Brain microvascular endothelial cell (primary cell): ENCODE measurements at regions not wholly inside any gene's neighbourhood (a gene's known extent, or its start where the extent isn't known, plus 50 kb on each side); places are given as distances from the start of the nearest gene placed in this dataset.

ENCODE experiments used
- DNase-seq: peaks from one replicate; pipeline ENCODE4 v3.0.0-alpha.2; 2020
- H3K27ac ChIP-seq: fragments of 250-450 bp; sonication (Bioruptor Pico); 2 replicates; pipeline ENCODE4 v1.5.1; 2020; ENCODE audit warnings: mild to moderate bottlenecking, moderate library complexity
- H3K27me3 ChIP-seq: fragments of 250-450 bp; sonication (Bioruptor Pico); replicated peaks from 2 replicates; pipeline ENCODE4 v1.5.1; 2020; ENCODE audit warnings: mild to moderate bottlenecking
- H3K36me3 ChIP-seq: fragments of 250-450 bp; sonication (Bioruptor Pico); replicated peaks from 2 replicates; pipeline ENCODE4 v1.5.1; 2020; ENCODE audit warnings: mild to moderate bottlenecking
- H3K4me3 ChIP-seq: 2 replicates; pipeline ENCODE4 v1.5.1; 2011; ENCODE audit warnings: low read depth, mild to moderate bottlenecking, control low read depth, low read length, moderate library complexity
- in situ Hi-C: cut with HindIII; loops from 2 replicates; pipeline ENCODE4 v1.10.0; 2017; ENCODE audit warnings: low sequenced_read_pairs, low pct_ligation_motif_present
- TF ChIP-seq, protein P1 (sequence below): IDR thresholded peaks from 2 replicates; pipeline ENCODE4 v1.5.1; 2011; ENCODE audit warnings: low read depth, mild to moderate bottlenecking, moderate library complexity, low read length, control low read depth, inconsistent platforms; ENCODE audit errors: missing control alignments

DNA sequence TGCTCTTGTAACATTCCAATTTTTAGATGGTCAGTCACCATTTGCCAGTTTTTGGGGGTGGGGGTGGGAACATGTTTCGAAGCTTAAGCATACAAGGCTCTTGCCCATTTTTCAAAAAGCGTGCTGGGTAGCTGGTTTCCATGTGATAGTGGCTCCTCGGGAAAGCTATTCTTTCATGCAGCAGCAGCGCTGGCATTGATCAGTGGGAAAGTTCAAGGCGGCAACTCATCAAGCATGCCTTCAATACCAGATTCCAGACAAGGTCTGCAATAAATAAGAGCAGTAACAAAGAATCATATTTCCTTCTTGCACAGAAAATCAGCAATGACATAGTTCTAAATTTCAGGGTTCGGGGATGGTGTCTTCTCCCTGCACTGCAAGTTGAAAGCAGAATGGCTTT is 133.5 kb upstream of the ONECUT1 start:
- Histone ChIP-seq H3K27me3 (no peaks in the 10 kb centered on the region), H3K36me3 (no peaks in the 10 kb centered on the region), H3K27ac (no peak overlapping the region), H3K4me3 (no peak overlapping the region)
- in situ Hi-C loops, result no loop called here
- TF ChIP-seq, protein P1, sequence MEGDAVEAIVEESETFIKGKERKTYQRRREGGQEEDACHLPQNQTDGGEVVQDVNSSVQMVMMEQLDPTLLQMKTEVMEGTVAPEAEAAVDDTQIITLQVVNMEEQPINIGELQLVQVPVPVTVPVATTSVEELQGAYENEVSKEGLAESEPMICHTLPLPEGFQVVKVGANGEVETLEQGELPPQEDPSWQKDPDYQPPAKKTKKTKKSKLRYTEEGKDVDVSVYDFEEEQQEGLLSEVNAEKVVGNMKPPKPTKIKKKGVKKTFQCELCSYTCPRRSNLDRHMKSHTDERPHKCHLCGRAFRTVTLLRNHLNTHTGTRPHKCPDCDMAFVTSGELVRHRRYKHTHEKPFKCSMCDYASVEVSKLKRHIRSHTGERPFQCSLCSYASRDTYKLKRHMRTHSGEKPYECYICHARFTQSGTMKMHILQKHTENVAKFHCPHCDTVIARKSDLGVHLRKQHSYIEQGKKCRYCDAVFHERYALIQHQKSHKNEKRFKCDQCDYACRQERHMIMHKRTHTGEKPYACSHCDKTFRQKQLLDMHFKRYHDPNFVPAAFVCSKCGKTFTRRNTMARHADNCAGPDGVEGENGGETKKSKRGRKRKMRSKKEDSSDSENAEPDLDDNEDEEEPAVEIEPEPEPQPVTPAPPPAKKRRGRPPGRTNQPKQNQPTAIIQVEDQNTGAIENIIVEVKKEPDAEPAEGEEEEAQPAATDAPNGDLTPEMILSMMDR, result no peak
- no peak for DNase-seq

DNA sequence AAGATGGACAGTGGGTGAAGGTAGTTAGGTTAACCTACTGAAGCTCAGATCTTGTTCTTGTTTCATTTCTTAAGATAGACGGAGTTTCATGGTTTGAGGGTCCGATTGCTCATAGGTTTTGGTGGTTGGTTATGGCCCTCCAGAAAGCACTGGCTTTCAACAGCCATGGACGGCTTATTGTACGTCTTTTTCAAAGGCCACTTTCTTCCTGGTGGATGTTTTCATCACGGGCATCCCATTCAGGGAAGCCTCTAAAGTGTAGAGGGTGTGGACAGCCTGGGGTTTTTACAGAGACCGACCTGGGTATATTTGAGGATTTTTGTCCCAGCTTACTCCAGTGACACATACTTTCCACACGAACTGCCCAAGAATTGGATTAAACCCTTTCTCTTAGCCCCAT is 132.7 kb upstream of the ONECUT1 start:
- Histone ChIP-seq H3K4me3 (no peak overlapping the region), H3K27me3 (no peaks in the 10 kb centered on the region), H3K36me3 (no peaks in the 10 kb centered on the region), H3K27ac (no peak overlapping the region)
- in situ Hi-C loops, result no loop called here
- TF ChIP-seq, protein P1, result no peak
- DNase-seq, result no peak

DNA sequence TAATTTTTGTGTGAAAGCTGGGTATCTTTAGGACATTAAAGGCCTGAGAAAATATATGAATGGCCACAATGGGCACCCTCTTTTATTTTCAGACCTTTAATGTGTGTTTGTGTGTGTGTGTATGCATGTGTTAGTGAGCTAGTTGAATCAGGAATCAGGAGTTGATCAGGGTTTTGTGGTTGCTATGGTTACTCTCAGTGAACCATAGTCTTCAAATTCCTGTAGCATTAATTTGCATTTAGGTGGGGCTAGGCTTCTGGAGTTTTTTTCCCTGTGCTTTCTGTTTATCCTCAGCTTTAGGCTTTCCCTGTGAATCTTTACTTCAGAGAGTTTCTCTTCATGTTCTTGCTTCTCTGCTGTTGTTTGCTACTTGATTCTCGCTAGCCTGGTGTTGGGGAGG is 122.0 kb upstream of the ONECUT1 start:
- H3K36me3 ChIP-seq, result no peaks in the 10 kb centered on the region
- in situ Hi-C loops, result no loop called here
- no peak overlapping the region for H3K4me3 ChIP-seq
- no peaks in the 10 kb centered on the region for H3K27me3 ChIP-seq
- TF ChIP-seq, protein P1, result no peak
- no peak overlapping the region for H3K27ac ChIP-seq
- no peak for DNase-seq

DNA sequence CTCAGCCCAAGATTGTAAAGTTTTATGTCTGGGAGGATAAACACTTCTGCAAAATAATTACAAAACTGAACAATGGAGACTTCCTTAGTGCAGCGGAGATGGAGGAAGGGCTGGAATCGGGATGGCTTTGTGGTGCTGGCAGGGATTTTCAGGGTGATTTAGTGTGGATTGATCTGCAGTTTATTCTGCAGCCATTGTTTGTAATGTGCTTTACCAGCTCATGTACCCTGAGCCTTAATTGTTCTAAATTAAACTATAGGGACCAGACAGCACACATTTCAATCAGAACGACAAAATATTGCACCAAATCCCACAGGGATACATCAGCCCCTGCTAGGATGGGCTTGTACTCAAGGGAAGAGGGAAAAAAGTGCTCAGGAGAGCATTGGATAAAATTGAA is 103.2 kb upstream of the ONECUT1 start:
- no peaks in the 10 kb centered on the region for H3K27me3 ChIP-seq
- in situ Hi-C loops, result no loop called here
- H3K4me3 ChIP-seq, result no peak overlapping the region
- no peak for DNase-seq
- TF ChIP-seq, protein P1, result no peak
- H3K36me3 ChIP-seq, result no peaks in the 10 kb centered on the region
- H3K27ac ChIP-seq, result no peak overlapping the region

DNA sequence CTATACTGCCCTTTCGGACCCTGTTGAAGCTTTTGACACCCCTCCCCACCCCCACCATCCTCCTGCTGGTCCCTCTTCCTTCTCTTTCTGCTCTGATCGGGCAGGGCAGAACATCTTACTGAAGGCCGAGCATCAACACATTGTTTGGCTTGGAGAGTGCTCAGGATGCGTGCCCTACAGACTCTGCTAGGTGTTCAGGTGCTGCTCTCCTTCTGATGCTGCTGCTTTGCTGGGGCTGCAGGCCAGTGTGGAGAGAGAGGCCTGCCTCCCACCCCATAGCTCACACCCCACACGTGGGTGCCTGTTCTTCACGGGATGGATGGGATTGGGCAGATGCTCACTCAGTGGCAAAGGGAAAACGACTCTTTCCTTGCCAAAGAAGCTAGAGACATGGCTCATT is 89.8 kb upstream of the ONECUT1 start:
- TF ChIP-seq, protein P1, result no peak
- Histone ChIP-seq H3K36me3 (no peaks in the 10 kb centered on the region), H3K27me3 (no peaks in the 10 kb centered on the region), H3K4me3 (no peak overlapping the region), H3K27ac (no peak overlapping the region)
- no peak for DNase-seq
- in situ Hi-C loops, result no loop called here

DNA sequence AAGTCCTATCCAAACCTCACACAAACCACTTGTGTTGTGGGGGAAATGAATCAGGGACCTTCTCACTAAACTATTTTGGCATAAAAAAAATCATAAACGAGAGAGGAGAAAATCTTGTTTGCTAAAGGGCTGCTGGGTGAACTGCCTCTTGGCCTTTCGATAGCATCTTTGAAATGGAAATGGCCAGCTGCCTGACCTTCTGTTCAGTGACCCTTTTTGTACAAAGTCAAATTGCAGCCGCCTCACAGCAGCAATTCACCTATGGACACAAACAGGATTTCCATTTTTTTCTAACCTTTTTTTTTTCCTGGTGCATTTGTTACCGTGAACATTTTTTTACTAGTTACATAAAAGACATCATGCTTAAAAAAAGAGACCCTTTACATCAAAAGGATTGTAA is 89.0 kb upstream of the ONECUT1 start:
- DNase-seq, result no peak
- Histone ChIP-seq H3K27ac (no peak overlapping the region), H3K27me3 (no peaks in the 10 kb centered on the region), H3K4me3 (no peak overlapping the region), H3K36me3 (no peaks in the 10 kb centered on the region)
- in situ Hi-C loops, result no loop called here
- TF ChIP-seq, protein P1, result no peak
